HFFc6 (cell line): ENCODE measurements at regions not wholly inside any gene's neighbourhood (a gene's known extent, or its start where the extent isn't known, plus 50 kb on each side); places are given as distances from the start of the nearest gene placed in this dataset.

Experiments used
- DNase-seq: peaks from one replicate; pipeline ENCODE4 v3.0.0-alpha.2; 2018
- H3K27ac Mint-ChIP-seq: 2 replicates; pipeline ENCODE4 v1.8.0; 2020; ENCODE audit warnings: mild to moderate bottlenecking, mixed read lengths
- H3K27me3 Mint-ChIP-seq: 2 replicates; pipeline ENCODE4 v1.8.0; 2021; ENCODE audit warnings: mild to moderate bottlenecking, moderate library complexity, mixed read lengths; ENCODE audit not compliant: insufficient read depth
- H3K36me3 Mint-ChIP-seq: 2 replicates; pipeline ENCODE4 v1.8.0; 2021; ENCODE audit warnings: low read depth, mixed read lengths
- H3K4me1 Mint-ChIP-seq: 2 replicates; pipeline ENCODE4 v1.8.0; 2020; ENCODE audit warnings: low read depth, mixed read lengths
- H3K4me3 Mint-ChIP-seq: 2 replicates; pipeline ENCODE4 v1.8.0; 2020; ENCODE audit warnings: mild to moderate bottlenecking, moderate library complexity, mixed read lengths
- H3K9me3 Mint-ChIP-seq: 2 replicates; pipeline ENCODE4 v1.8.0; 2020; ENCODE audit warnings: mild to moderate bottlenecking, mixed read lengths
- CTCF ChIP-seq: fragments of 200-600 bp; sonication (generic); IDR thresholded peaks from 2 replicates; pipeline ENCODE4 v1.5.0; 2021; ENCODE audit warnings: antibody characterized with exemption, mild to moderate bottlenecking

DNA sequence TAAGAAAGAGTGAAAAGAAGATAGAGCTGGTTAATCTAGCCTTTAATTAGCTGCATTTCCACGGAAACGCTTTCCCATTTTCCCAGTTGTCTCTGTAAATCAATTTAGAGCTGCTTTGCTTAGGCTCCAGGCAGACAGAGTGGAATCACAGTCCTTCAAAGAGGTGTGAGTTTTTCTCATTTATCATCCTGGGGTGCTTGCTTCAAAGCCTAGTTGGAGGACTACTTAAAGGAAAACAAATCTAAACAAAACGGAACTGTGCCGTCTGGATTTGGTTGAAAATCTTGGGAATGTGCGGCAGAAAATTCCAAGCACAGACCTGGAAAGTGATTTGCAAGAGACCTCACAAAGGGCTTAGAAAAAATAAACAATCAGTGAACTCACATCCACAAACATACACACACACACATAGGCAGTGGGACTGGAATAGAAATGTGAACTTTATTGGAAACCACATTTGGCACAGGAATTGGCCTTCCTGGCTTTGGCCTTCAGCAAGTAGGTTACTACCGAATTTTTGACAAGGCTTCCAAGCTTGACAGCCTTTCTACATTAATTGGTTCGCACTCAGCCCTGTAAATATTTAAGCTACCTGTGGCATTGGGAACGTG is 235.2 kb upstream of the SLC24A2 start:
- DNase-seq: no peak
- Mint-ChIP-seq H3K9me3 (no peaks in the 10 kb centered on the region), H3K4me1 (peaks cover 17% of the 10 kb centered on the region), H3K27ac (no peak overlapping the region), H3K4me3 (no peak overlapping the region), H3K36me3 (no peaks in the 10 kb centered on the region), H3K27me3 (peaks cover 6% of the 10 kb centered on the region)
- TF ChIP-seq CTCF: no peak

GRCh38 chr9:20023210-20023905 is 234.5 kb upstream of the SLC24A2 start:
- no peaks in the 10 kb centered on the region for H3K36me3 Mint-ChIP-seq
- H3K27ac Mint-ChIP-seq: no peak overlapping the region
- H3K9me3 Mint-ChIP-seq: no peaks in the 10 kb centered on the region
- no peak for TF ChIP-seq CTCF
- H3K4me3 Mint-ChIP-seq: no peak overlapping the region
- peaks cover 17% of the 10 kb centered on the region for H3K4me1 Mint-ChIP-seq
- DNase-seq: no peak
- H3K27me3 Mint-ChIP-seq: peaks cover 5% of the 10 kb centered on the region

GRCh38 chr9:20022410-20022809 is 233.6 kb upstream of the SLC24A2 start:
- H3K27ac Mint-ChIP-seq: no peak overlapping the region
- H3K36me3 Mint-ChIP-seq: no peaks in the 10 kb centered on the region
- H3K9me3 Mint-ChIP-seq: no peaks in the 10 kb centered on the region
- DNase-seq: peak; percentile 52
- TF ChIP-seq CTCF: no peak
- peaks cover 17% of the 10 kb centered on the region for H3K4me1 Mint-ChIP-seq
- H3K27me3 Mint-ChIP-seq: peaks cover 3% of the 10 kb centered on the region
- H3K4me3 Mint-ChIP-seq: no peak overlapping the region

GRCh38 chr9:20016611-20017010 is 227.8 kb upstream of the SLC24A2 start:
- DNase-seq: no peak
- TF ChIP-seq CTCF: no peak
- Mint-ChIP-seq H3K4me3 (no peak overlapping the region), H3K36me3 (peaks cover 7% of the 10 kb centered on the region; the same call in 1 of the 2 replicates), H3K27ac (no peak overlapping the region), H3K9me3 (peaks cover 6% of the 10 kb centered on the region), H3K4me1 (no peaks in the 10 kb centered on the region; the same call in 1 of the 2 replicates), H3K27me3 (no peaks in the 10 kb centered on the region; the same call in none of the 2 replicates)

DNA sequence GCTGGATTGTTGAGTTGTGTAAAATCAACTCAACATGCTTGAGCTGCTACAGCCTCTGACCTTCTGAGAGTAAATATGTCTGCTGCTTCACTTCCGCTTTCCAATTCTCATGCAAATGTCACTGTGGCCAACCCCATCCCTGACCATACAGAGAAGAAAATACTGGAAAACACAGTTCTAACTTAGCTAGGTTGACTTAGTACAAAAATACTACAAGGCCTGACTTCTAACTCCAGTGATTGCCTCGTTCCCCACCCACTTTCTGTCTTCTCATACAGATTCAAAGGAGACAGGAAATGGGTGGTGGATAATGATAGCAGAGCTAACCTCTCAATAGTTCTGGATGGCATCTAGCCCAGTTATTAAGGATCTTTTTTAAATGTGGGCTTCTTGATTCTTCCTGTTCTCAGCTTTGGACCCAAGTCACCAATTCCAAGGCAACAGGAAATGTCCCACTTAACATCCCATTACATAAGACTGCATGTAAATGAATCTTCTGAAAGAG is 226.6 kb upstream of the SLC24A2 start:
- peaks cover 13% of the 10 kb centered on the region; the same call in 1 of the 2 replicates for H3K36me3 Mint-ChIP-seq

More for the DNA sequence above, 226.6 kb upstream of the SLC24A2 start:
- H3K9me3 Mint-ChIP-seq: peaks cover 10% of the 10 kb centered on the region
- no peak overlapping the region for H3K4me3 Mint-ChIP-seq
- H3K27me3 Mint-ChIP-seq: no peaks in the 10 kb centered on the region; the same call in none of the 2 replicates
- no peak overlapping the region for H3K27ac Mint-ChIP-seq
- DNase-seq: no peak
- no peaks in the 10 kb centered on the region for H3K4me1 Mint-ChIP-seq
- TF ChIP-seq CTCF: no peak
